ENCODE measurements at regions not wholly inside any gene's neighbourhood (a gene's known extent, or its start where the extent isn't known, plus 50 kb on each side); places are given as distances from the start of the nearest gene placed in this dataset.

DNA sequence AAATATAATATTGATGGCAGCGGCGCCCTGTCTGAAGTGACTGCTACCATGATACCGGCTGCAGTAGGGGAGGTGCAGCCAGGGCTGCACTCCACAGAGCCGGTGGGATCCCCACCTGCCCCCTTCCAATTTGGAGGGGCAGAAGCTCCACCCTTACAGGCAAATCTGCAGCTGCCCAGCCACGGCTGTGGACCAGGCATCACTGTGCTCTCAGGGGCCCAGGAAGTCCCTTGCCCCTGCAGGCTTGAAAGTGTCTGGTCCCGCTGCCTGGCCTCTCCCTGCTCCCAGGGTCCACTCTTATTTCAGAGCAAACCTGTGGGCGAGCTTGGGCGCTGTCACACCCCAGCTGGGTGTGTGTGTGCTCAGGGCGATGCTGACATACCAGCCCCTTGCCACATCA, 172.7 kb upstream of the SMIM30 start:
- H3K27ac ChIP-seq: no peak overlapping the region
- TF ChIP-seq ZFX (IDR thresholded peaks at IDR 0.05): no peak
- TF ChIP-seq, protein P1, sequence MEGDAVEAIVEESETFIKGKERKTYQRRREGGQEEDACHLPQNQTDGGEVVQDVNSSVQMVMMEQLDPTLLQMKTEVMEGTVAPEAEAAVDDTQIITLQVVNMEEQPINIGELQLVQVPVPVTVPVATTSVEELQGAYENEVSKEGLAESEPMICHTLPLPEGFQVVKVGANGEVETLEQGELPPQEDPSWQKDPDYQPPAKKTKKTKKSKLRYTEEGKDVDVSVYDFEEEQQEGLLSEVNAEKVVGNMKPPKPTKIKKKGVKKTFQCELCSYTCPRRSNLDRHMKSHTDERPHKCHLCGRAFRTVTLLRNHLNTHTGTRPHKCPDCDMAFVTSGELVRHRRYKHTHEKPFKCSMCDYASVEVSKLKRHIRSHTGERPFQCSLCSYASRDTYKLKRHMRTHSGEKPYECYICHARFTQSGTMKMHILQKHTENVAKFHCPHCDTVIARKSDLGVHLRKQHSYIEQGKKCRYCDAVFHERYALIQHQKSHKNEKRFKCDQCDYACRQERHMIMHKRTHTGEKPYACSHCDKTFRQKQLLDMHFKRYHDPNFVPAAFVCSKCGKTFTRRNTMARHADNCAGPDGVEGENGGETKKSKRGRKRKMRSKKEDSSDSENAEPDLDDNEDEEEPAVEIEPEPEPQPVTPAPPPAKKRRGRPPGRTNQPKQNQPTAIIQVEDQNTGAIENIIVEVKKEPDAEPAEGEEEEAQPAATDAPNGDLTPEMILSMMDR (conservative IDR thresholded peaks at IDR 0.05): no peak

- H3K27ac ChIP-seq: no peak overlapping the region
- no peak for TF ChIP-seq ZFX (IDR thresholded peaks at IDR 0.05)
- TF ChIP-seq, protein P1 (conservative IDR thresholded peaks at IDR 0.05): peak; percentile 84
Measured at GRCh38 chr7:113289140-113289740, 170.9 kb upstream of the SMIM30 start.

GRCh38 chr7:113285411-113285810, 167.1 kb upstream of the SMIM30 start:
- no peak overlapping the region for H3K27ac ChIP-seq
- no peak for TF ChIP-seq ZFX (IDR thresholded peaks at IDR 0.05)
- TF ChIP-seq, protein P1 (conservative IDR thresholded peaks at IDR 0.05): no peak

DNA sequence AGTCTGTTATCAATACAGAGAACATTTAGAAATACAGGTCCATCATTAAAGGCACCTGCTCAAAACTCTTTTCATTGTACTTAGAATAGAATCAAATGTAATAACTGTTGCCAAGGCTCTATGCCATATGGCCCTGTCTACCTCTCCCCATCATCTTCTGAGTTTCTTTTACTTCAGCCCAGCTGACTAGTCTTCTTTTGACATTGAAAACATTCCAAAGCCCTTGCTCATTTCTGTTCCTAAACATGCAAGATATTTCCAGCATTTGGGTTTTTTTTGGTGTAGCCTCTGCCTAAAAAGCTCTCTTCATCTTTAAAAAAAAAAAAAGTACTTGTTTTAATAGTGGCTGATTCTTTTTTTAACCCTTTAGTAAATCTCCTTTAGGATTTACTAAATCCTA, 165.5 kb upstream of the SMIM30 start:
- TF ChIP-seq, protein P1 (conservative IDR thresholded peaks at IDR 0.05): no peak
- TF ChIP-seq ZFX (IDR thresholded peaks at IDR 0.05): no peak
- H3K27ac ChIP-seq: no peak overlapping the region

GRCh38 chr7:113282875-113283274, 164.5 kb upstream of the SMIM30 start:
- TF ChIP-seq, protein P1 (conservative IDR thresholded peaks at IDR 0.05): 0 out of 2 replicates have a peak, but pooled peaks have one; percentile 2
- no peak for TF ChIP-seq ZFX (IDR thresholded peaks at IDR 0.05)
- H3K27ac ChIP-seq: no peak overlapping the region

DNA sequence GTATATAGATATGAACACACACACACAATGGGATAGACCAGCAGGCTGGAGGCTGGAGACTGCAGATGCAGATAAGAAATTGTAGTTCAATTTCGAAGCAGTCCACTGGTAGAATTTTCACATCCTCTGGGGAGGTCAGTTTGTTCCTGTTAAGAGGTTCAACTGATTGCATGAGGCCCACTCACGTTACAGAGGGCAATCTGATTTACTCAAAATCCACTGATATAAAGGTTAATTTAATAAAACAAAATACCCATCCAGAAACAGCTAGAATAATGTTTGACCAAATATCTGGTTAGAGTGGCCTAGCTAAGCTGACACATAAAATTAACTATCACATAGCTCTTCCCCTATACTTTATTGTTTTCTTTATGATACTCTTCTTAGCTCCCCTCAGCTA, 162.9 kb upstream of the SMIM30 start:
- H3K27ac ChIP-seq: no peak overlapping the region
- TF ChIP-seq ZFX (IDR thresholded peaks at IDR 0.05): no peak
- TF ChIP-seq, protein P1 (conservative IDR thresholded peaks at IDR 0.05): no peak

- no peak overlapping the region for H3K27ac ChIP-seq
- TF ChIP-seq ZFX (IDR thresholded peaks at IDR 0.05): no peak
- TF ChIP-seq, protein P1 (conservative IDR thresholded peaks at IDR 0.05): no peak
Measured at GRCh38 chr7:113279256-113279655, 160.9 kb upstream of the SMIM30 start.

Measured in C4-2B (cell line).